ENCODE measurements at regions not wholly inside any gene's neighbourhood (a gene's known extent, or its start where the extent isn't known, plus 50 kb on each side); places are given as distances from the start of the nearest gene placed in this dataset.
"Not testable (repeated sequence)": the region's sequence is repeated elsewhere in the genome, so short reads cannot be mapped to it uniquely, and the experiment has no call there.

GRCh38 chrX:63466690-63467089 lies 115.6 kb upstream of the SPIN4 start:
- DNase-seq = no peak

GRCh38 chrX:63458981-63459380 lies 107.8 kb upstream of the SPIN4 start:
- DNase-seq = no peak

- DNase-seq = no peak
Measured at GRCh38 chrX:63453571-63453970, 102.4 kb upstream of the SPIN4 start.

GRCh38 chrX:63441717-63442116 lies 90.6 kb upstream of the SPIN4 start:
- DNase-seq = no peak

- no peak for DNase-seq
Measured at GRCh38 chrX:63439580-63439979, 88.4 kb upstream of the SPIN4 start.

GRCh38 chrX:63436865-63437264 lies 85.7 kb upstream of the SPIN4 start:
- no peak for DNase-seq

- no peak for DNase-seq
Measured at GRCh38 chrX:63434665-63435064, 83.5 kb upstream of the SPIN4 start.

- no peak for DNase-seq
Measured at GRCh38 chrX:63434206-63434605, 83.1 kb upstream of the SPIN4 start.

- no peak for DNase-seq
Measured at GRCh38 chrX:63430026-63430425, 78.9 kb upstream of the SPIN4 start.

- no peak for DNase-seq
Measured at GRCh38 chrX:63428348-63428747, 77.2 kb upstream of the SPIN4 start.

- DNase-seq = no peak
Measured at GRCh38 chrX:63426519-63426918, 75.4 kb upstream of the SPIN4 start.

- no peak for DNase-seq
Measured at GRCh38 chrX:63424063-63424462, 72.9 kb upstream of the SPIN4 start.

GRCh38 chrX:63421411-63421810 lies 70.3 kb upstream of the SPIN4 start:
- DNase-seq = no peak

GRCh38 chrX:63418211-63418610 lies 67.1 kb upstream of the SPIN4 start:
- no peak for DNase-seq

- DNase-seq = no peak
Measured at GRCh38 chrX:63417649-63418048, 66.5 kb upstream of the SPIN4 start.

- not testable (repeated sequence) for DNase-seq
Measured at GRCh38 chrX:63409934-63410333, 58.8 kb upstream of the SPIN4 start.

GRCh38 chrX:63408050-63408449 lies 56.9 kb upstream of the SPIN4 start:
- no peak for DNase-seq

- no peak for DNase-seq
Measured at GRCh38 chrX:63404332-63404731, 53.2 kb upstream of the SPIN4 start.

- no peak for DNase-seq
Measured at GRCh38 chrX:63402106-63402505, 51.0 kb upstream of the SPIN4 start.

Data from C1 segment of cervical spinal cord (tissue), 14 donors.